ENCODE measurements at regions not wholly inside any gene's neighbourhood (a gene's known extent, or its start where the extent isn't known, plus 50 kb on each side); places are given as distances from the start of the nearest gene placed in this dataset.

- Histone ChIP-seq H3K27me3 (replicated peaks; ENCODE audit: insufficient read depth) (no peaks in the 10 kb centered on the region; the same call in 1 of the 2 replicates), H3F3A (ENCODE audit: insufficient read depth) (no peaks in the 10 kb centered on the region), H3K27ac (no peak overlapping the region), H3K79me2 (ENCODE audit: insufficient read depth) (no peaks in the 10 kb centered on the region), H3K4me3 (no peak overlapping the region), H3K4me2 (ENCODE audit: unreplicated experiment) (no peak overlapping the region), H2AFZ (no peak overlapping the region), H3K9me2 (ENCODE audit: insufficient read depth) (no peaks in the 10 kb centered on the region), H3K36me3 (ENCODE audit: low read depth) (no peaks in the 10 kb centered on the region), H3K9ac (no peak overlapping the region), H4K20me1 (ENCODE audit: insufficient read depth) (no peaks in the 10 kb centered on the region), H3K9me3 (ENCODE audit: low read depth) (no peaks in the 10 kb centered on the region), H3K4me1 (ENCODE audit: insufficient read depth) (no peaks in the 10 kb centered on the region)
- no peak for DNase-seq
- in situ Hi-C loops (cut with MboI), result no loop called here
- TF ChIP-seq EZH2phosphoT487 (IDR thresholded peaks at IDR 0.05; ENCODE audit: insufficient read depth, low read depth) (no peak), EZH2 (IDR thresholded peaks at IDR 0.05; ENCODE audit: insufficient read depth, poor library complexity, severe bottlenecking) (no peak)
- WGBS, 2 experiments (ENCODE audit: low coverage in 1 of 2, low lambda C conversion rate in 2 of 2, missing lambda C conversion rate in 2 of 2), result 8 to 10% methylated on average over 3 of the region's 3 CpGs
Observed at GRCh38 chr9:19564396-19565061, 155.7 kb downstream of the ACER2 start.

- in situ Hi-C loops (cut with MboI), result no loop called here
- H3K27ac ChIP-seq, result no peak overlapping the region
- H4K20me1 ChIP-seq (ENCODE audit: insufficient read depth), result no peaks in the 10 kb centered on the region
- no peaks in the 10 kb centered on the region for H3K4me1 ChIP-seq (ENCODE audit: insufficient read depth)
- no peak overlapping the region for H2AFZ ChIP-seq
- H3F3A ChIP-seq (ENCODE audit: insufficient read depth), result no peaks in the 10 kb centered on the region
- 14 to 16% methylated on average over 4 of the region's 4 CpGs for WGBS, 2 experiments (ENCODE audit: low coverage in 1 of 2, low lambda C conversion rate in 2 of 2, missing lambda C conversion rate in 2 of 2)
- H3K36me3 ChIP-seq (ENCODE audit: low read depth), result no peaks in the 10 kb centered on the region
- H3K9me3 ChIP-seq (ENCODE audit: low read depth), result no peaks in the 10 kb centered on the region
- H3K79me2 ChIP-seq (ENCODE audit: insufficient read depth), result no peaks in the 10 kb centered on the region
- H3K9me2 ChIP-seq (ENCODE audit: insufficient read depth), result no peaks in the 10 kb centered on the region
- H3K4me2 ChIP-seq (ENCODE audit: unreplicated experiment), result no peak overlapping the region
- H3K4me3 ChIP-seq, result no peak overlapping the region
- H3K27me3 ChIP-seq (replicated peaks; ENCODE audit: insufficient read depth), result no peaks in the 10 kb centered on the region; the same call in 1 of the 2 replicates
- TF ChIP-seq EZH2 (IDR thresholded peaks at IDR 0.05; ENCODE audit: insufficient read depth, poor library complexity, severe bottlenecking) (no peak), EZH2phosphoT487 (IDR thresholded peaks at IDR 0.05; ENCODE audit: insufficient read depth, low read depth) (no peak)
- H3K9ac ChIP-seq, result no peak overlapping the region
- DNase-seq, result no peak
Observed at GRCh38 chr9:19555214-19555613, 146.4 kb downstream of the ACER2 start.

- no peak overlapping the region for H3K4me2 ChIP-seq (ENCODE audit: unreplicated experiment)
- no peak for DNase-seq
- H3K9me3 ChIP-seq (ENCODE audit: low read depth), result no peaks in the 10 kb centered on the region
- no peak overlapping the region for H3K27ac ChIP-seq
- TF ChIP-seq EZH2phosphoT487 (IDR thresholded peaks at IDR 0.05; ENCODE audit: insufficient read depth, low read depth), result no peak
- TF ChIP-seq EZH2 (IDR thresholded peaks at IDR 0.05; ENCODE audit: insufficient read depth, poor library complexity, severe bottlenecking), result no peak
- no peak overlapping the region for H3K9ac ChIP-seq
- H3K9me2 ChIP-seq (ENCODE audit: insufficient read depth), result no peaks in the 10 kb centered on the region
- H3K4me1 ChIP-seq (ENCODE audit: insufficient read depth), result no peaks in the 10 kb centered on the region
- no peaks in the 10 kb centered on the region for H3K36me3 ChIP-seq (ENCODE audit: low read depth)
- no peaks in the 10 kb centered on the region for H3K79me2 ChIP-seq (ENCODE audit: insufficient read depth)
- H4K20me1 ChIP-seq (ENCODE audit: insufficient read depth), result no peaks in the 10 kb centered on the region
- H3F3A ChIP-seq (ENCODE audit: insufficient read depth), result no peaks in the 10 kb centered on the region
- no peak overlapping the region for H3K4me3 ChIP-seq
- H3K27me3 ChIP-seq (replicated peaks; ENCODE audit: insufficient read depth), result no peaks in the 10 kb centered on the region
- in situ Hi-C loops (cut with MboI), result no loop called here
- H2AFZ ChIP-seq, result no peak overlapping the region
- WGBS, 2 experiments (ENCODE audit: low coverage in 1 of 2, low lambda C conversion rate in 2 of 2, missing lambda C conversion rate in 2 of 2), result 26 to 36% methylated on average over 4 of the region's 4 CpGs
Observed at GRCh38 chr9:19554529-19554928, 145.7 kb downstream of the ACER2 start.

GRCh38 chr9:19553441-19553840, 144.6 kb downstream of the ACER2 start:
- Histone ChIP-seq H3K9ac (no peak overlapping the region), H3K4me3 (no peak overlapping the region), H3F3A (ENCODE audit: insufficient read depth) (no peaks in the 10 kb centered on the region), H3K9me3 (ENCODE audit: low read depth) (no peaks in the 10 kb centered on the region), H3K27ac (no peak overlapping the region), H3K9me2 (ENCODE audit: insufficient read depth) (no peaks in the 10 kb centered on the region), H3K4me2 (ENCODE audit: unreplicated experiment) (no peak overlapping the region), H2AFZ (no peak overlapping the region), H3K36me3 (ENCODE audit: low read depth) (no peaks in the 10 kb centered on the region), H4K20me1 (ENCODE audit: insufficient read depth) (no peaks in the 10 kb centered on the region), H3K4me1 (ENCODE audit: insufficient read depth) (no peaks in the 10 kb centered on the region), H3K79me2 (ENCODE audit: insufficient read depth) (no peaks in the 10 kb centered on the region), H3K27me3 (replicated peaks; ENCODE audit: insufficient read depth) (no peaks in the 10 kb centered on the region)
- no peak for TF ChIP-seq EZH2phosphoT487 (IDR thresholded peaks at IDR 0.05; ENCODE audit: insufficient read depth, low read depth)
- TF ChIP-seq EZH2 (IDR thresholded peaks at IDR 0.05; ENCODE audit: insufficient read depth, poor library complexity, severe bottlenecking), result no peak
- DNase-seq, result no peak
- in situ Hi-C loops (cut with MboI), result no loop called here
